ENCODE measurements at regions not wholly inside any gene's neighbourhood (a gene's known extent, or its start where the extent isn't known, plus 50 kb on each side); places are given as distances from the start of the nearest gene placed in this dataset.

- TF ChIP-seq CTCF (IDR thresholded peaks at IDR 0.05) (no peak), EP300 (IDR thresholded peaks at IDR 0.05) (no peak)
Measured at GRCh38 chr3:124161448-124161847, 169.5 kb upstream of the ROPN1 start.
